ENCODE measurements at regions not wholly inside any gene's neighbourhood (a gene's known extent, or its start where the extent isn't known, plus 50 kb on each side); places are given as distances from the start of the nearest gene placed in this dataset.

DNA sequence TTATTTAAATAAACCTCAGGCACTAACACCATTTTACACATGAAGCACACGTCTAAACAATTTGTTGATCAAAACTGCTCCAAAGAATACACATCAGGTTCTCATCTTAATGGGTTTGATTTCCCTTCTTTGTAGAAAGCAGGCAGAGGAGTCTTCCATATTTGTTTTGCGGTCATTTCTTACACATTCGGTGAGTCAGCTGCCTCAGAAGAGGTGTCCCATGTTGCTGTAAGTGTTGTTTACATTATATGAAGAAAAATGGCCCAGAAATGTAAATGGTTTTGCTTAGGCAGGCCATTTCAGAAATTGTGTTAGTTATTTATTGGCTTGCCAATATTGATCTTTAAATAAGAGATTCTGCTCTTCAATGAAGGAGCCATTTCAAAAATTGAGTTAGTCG is 325.8 kb downstream of the TENT4A start:
- TF ChIP-seq EZH2 (IDR thresholded peaks at IDR 0.05) (no peak), POLR2AphosphoS5 (IDR thresholded peaks at IDR 0.05; ENCODE audit: borderline replicate concordance, low read depth, low read length) (no peak)
